ENCODE measurements at regions not wholly inside any gene's neighbourhood (a gene's known extent, or its start where the extent isn't known, plus 50 kb on each side); places are given as distances from the start of the nearest gene placed in this dataset.

GRCh38 chr2:12254280-12254860 is 462.4 kb upstream of the TRIB2 start:
- no peak for DNase-seq (ENCODE audit: low read depth)

- no peak for DNase-seq (ENCODE audit: low read depth)
These were observed 460.5 kb upstream of the TRIB2 start for GRCh38 chr2:12256206-12256605.

GRCh38 chr2:12257476-12257875 is 459.3 kb upstream of the TRIB2 start:
- no peak for DNase-seq (ENCODE audit: low read depth)

- no peak for DNase-seq (ENCODE audit: low read depth)
These were observed 457.2 kb upstream of the TRIB2 start for GRCh38 chr2:12259493-12259892.

GRCh38 chr2:12261986-12262680 is 454.6 kb upstream of the TRIB2 start:
- DNase-seq (ENCODE audit: low read depth) = no peak

GRCh38 chr2:12262681-12263436 is 453.9 kb upstream of the TRIB2 start:
- peak; percentile 44 for DNase-seq (ENCODE audit: low read depth)

- DNase-seq (ENCODE audit: low read depth) = no peak
These were observed 453.0 kb upstream of the TRIB2 start for GRCh38 chr2:12263730-12264129.

GRCh38 chr2:12264146-12264545 is 452.6 kb upstream of the TRIB2 start:
- DNase-seq (ENCODE audit: low read depth) = no peak

- peak; percentile 46 for DNase-seq (ENCODE audit: low read depth)
These were observed 451.1 kb upstream of the TRIB2 start for GRCh38 chr2:12265646-12266045.

- DNase-seq (ENCODE audit: low read depth) = no peak
These were observed 449.7 kb upstream of the TRIB2 start for GRCh38 chr2:12267042-12267441.

- DNase-seq (ENCODE audit: low read depth) = no peak
These were observed 447.4 kb upstream of the TRIB2 start for GRCh38 chr2:12269041-12269972.

GRCh38 chr2:12270876-12271588 is 445.7 kb upstream of the TRIB2 start:
- DNase-seq (ENCODE audit: low read depth) = no peak

- no peak for DNase-seq (ENCODE audit: low read depth)
These were observed 445.1 kb upstream of the TRIB2 start for GRCh38 chr2:12271589-12271984.

GRCh38 chr2:12273111-12273510 is 443.6 kb upstream of the TRIB2 start:
- DNase-seq (ENCODE audit: low read depth) = no peak

GRCh38 chr2:12274591-12274990 is 442.1 kb upstream of the TRIB2 start:
- no peak for DNase-seq (ENCODE audit: low read depth)

- peak; percentile 21 for DNase-seq (ENCODE audit: low read depth)
These were observed 439.3 kb upstream of the TRIB2 start for GRCh38 chr2:12277241-12278034.

GRCh38 chr2:12278217-12278750 is 438.5 kb upstream of the TRIB2 start:
- DNase-seq (ENCODE audit: low read depth) = peak; percentile 26

GRCh38 chr2:12282780-12283695 is 433.7 kb upstream of the TRIB2 start:
- DNase-seq (ENCODE audit: low read depth) = no peak

GRCh38 chr2:12284037-12284436 is 432.7 kb upstream of the TRIB2 start:
- DNase-seq (ENCODE audit: low read depth) = no peak

All from iris pigment epithelial cell (primary cell).